Head of caudate nucleus (tissue), 42 donors: ENCODE measurements at regions not wholly inside any gene's neighbourhood (a gene's known extent, or its start where the extent isn't known, plus 50 kb on each side); places are given as distances from the start of the nearest gene placed in this dataset.

ENCODE experiments used
- DNase-seq, 42 donors: peaks; one replicate each; pipeline versions ENCODE4 v3.0.0 to v3.0.0-alpha.2; 2020 to 2021; ENCODE audit warnings: mixed read lengths in 7 of 42
- intact Hi-C: fragments of 100-400 bp; cut with DNase I; formaldehyde crosslinking; loops from one replicate; pipeline ENCODE4 v1.15.0; 2022

DNA sequence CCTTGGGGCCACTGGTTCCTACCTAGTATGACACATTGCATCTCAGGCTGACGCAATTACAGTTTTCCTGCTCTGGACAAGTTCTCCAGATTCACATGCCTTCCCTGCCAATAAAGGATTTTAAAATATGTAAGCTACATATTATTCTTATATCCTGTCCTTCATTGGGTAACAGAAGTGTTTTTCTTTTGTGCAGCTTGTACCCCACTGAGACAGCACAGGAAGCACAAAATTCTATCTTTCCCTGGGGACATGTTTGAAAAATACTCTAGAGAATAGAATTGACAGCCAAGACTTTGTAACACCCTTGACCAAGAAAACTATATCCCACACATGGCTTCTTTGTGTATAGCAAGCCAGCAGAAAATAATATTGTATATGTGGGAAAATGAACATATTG, 456.8 kb downstream of the MAFB start:
- intact Hi-C loops = no loop called here
- no peak for DNase-seq

DNA sequence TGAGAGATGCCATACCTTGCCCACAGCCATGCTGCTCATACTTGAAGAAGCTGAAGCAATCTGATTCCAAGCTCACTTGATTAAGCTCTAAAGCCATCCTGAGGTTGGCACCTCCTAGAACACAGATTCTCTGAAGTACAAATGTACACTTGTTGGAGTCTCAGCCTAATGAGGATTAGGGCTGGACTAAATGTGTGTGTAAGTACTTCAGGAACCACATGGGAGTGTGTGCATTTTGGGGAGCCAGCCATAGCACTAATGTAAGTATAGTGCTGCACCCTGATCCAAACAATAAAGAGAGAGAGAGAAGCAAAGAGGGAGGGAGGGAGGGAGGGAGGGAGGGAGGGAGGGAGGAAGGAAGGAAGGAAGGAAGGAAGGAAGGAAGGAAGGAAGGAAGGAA, 458.6 kb downstream of the MAFB start:
- intact Hi-C loops = no loop called here

DNA sequence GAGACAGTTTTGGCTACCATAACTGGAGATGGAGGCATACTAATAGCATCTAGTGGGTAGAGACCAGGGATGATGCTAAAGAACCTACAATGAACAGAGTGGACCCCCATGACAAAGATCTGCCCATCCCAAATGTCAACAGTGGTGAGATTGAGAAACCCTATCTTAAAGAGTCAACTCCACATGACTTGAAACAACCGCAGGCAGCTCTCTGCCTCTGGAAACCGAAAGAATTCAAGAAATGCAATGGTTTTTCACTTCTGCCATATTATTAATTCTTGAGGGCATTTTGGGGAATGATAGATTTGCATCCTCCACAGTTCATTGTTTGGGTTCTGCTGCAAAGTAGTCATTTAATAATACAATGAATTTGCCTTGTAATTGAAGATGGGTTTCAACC, 463.4 kb downstream of the MAFB start:
- no peak for DNase-seq

More for the DNA sequence above, 458.6 kb downstream of the MAFB start:
- DNase-seq = no peak

DNA sequence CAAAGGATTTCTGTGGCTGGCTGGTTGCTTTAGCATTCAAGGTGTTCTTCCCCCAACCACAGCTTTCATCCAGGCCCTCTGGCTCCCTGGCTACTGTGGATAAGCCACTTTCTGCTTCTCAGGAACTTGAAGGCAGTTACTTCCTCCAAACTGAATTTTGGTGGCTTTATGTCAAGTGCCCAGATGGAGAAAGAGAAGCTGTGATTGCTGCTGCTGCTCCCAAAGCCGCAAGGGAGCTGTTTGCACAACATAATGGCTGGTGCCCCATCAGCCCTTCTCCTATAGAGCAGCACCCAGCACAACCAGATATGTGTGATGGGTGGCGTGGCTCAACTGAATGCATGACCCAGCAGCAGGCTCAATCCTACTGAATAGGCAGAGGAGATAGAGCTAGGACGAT, 465.2 kb downstream of the MAFB start:
- DNase-seq = peak in 3 of 42 donors; percentile 3 to 38 (median 6)

More for the DNA sequence above, 463.4 kb downstream of the MAFB start:
- intact Hi-C loops = no loop called here

DNA sequence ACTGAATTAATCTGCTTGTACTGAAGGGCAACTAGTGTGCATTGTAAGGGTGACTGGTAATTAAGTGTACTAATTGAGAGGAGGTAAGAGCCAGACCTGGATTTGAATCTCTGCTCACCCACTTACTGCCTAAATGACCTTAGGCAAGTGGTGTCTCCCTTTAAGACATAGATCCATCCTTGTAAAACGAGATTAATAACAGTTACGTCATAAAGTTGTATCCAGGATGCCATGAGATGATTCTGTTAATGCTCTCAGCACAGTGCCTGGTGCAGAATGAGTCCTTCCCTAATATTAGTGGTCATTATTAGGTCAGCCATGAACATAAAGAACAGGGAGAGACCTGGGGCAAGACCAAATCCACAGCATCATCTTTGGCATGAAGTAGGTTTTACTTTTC, 470.1 kb downstream of the MAFB start:
- DNase-seq = no peak
- intact Hi-C loops = no loop called here

More for the DNA sequence above, 465.2 kb downstream of the MAFB start:
- intact Hi-C loops = no loop called here

DNA sequence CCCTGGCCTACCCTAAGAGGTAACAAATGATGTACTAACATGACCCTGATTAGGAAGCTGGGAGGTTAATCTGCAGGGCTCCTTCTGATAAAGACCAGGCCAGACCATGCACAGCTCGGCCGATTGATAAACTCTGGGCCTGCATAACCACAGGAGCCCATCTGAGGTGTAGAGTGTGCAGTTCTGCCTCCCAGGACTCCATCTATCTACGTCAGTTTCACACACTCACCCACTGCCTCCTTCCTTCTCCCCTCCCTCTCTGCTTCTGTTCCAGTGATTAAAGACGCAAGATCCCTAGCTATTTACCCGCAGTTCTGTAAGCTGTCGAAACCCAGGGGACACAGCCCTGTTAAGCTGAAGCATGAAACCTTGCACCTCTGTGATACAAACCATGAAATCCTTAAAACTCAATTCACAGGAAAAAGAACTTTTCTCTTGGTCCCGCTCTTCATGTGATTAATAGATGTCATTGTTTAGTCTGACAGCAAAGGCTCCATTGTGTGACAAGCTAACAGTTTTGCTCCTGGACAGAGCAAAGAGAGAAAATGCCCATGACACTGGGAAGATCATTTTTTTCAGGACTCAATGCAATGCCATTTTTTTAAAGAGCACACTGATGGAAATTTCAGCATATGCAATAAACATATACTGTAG, 470.6 kb downstream of the MAFB start:
- DNase-seq = peak in 6 of 42 donors; percentile 5 to 42 (median 30)

DNA sequence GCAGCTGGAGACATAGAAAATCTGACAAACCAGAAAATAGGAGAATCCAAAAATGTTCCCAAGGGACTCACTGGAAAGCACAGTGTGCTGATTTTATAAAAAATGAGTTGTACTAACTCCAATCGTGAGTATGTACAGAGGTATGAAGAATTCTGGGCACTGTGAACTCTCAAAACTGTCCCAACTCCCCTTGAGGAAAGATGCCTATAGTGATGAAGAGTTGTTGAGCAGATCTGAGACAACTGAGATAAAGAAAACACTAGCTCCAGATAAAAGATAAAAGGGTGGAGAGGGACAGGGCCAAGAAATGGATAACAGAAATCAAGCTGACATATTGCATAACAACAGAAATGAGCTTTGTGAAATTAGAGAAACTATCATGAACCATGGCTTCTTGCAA, 481.4 kb downstream of the MAFB start:
- no peak for DNase-seq
- intact Hi-C loops = no loop called here

More for the DNA sequence above, 470.6 kb downstream of the MAFB start:
- intact Hi-C loops = no loop called here

DNA sequence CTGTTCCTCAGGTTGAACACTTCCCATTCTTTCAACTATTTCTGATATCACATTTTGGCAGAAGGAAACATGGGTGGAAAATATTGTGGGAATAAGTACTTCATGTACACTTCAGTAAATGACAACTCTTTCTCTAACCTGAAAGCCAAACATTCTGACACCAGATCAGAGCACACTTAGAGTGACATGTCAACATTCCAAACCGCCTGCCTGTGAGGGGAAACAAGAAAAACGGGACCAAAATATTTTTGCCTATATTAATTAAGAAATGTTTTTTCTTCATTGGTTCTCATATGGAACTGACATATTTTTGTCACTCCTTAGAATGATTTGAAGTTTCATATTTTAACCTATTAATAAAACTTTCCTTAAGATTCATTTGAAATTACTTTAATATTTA, 483.1 kb downstream of the MAFB start:
- intact Hi-C loops = no loop called here
- no peak for DNase-seq

DNA sequence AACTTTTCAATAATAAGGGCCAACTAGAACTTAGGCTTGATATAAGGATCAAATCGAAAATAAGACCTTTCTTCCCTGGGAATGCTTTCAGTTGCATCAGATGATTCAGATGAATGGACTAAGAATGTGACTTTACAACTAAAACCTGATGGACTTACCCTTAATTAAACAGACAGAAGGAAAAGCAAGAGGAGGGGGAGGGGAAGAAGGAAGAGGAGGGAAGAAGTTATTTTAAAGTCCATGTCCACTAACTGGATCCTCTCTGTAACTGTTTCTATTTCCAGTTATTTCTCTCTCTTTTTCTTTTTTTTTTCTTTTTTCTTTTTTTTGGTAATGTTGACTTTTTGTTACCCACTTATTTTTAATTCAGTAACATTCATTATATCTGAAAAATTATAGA, 486.0 kb downstream of the MAFB start:
- intact Hi-C loops = no loop called here
- DNase-seq = no peak

DNA sequence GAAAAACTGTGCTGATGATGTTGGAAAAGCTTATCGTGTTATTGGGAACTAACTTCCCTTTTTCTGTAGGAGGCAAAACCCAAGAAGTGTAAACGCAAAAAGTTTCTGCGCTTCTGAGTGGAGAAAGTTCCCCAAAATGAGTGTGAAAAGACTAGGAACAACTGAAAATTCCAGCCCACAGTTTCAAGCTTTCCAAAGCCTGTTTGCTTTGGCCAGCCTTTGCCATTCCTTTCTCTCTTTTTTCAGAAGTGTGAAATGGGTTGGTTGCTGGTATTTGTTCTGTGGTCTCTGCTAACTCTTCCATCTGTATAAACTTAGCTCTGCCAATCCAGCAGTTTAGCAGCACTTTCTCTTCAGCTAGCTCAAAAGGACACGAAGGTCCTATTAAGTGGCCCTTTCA, 491.3 kb downstream of the MAFB start:
- intact Hi-C loops = no loop called here
- no peak for DNase-seq

DNA sequence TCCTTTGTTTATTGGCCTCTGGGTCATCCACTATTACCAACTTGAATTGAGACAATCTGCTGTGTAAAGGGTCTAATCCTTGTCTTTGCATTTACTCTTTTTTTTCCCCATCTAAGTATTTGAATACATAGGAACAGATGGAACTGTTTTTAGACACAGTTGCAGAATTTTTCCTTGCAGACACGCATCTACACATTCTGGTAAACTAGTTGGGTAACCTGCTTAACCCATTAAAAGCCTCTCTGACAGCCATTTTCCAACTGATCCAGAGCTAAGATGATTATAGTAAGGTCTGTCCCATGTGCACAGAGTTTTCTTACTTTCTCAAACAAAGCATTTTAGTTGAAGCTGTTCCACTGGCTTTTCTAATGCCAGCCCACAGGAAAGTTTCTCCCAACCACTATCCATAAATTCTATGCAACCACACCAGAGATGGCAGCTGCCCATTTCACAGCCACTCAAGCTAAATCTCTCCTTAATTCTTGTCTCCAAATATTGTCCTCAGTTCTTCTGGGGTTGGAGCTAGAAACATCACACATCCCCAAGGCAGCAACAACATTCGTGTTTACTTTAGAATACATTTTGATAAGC, 492.1 kb downstream of the MAFB start:
- intact Hi-C loops = no loop called here
- DNase-seq = no peak

DNA sequence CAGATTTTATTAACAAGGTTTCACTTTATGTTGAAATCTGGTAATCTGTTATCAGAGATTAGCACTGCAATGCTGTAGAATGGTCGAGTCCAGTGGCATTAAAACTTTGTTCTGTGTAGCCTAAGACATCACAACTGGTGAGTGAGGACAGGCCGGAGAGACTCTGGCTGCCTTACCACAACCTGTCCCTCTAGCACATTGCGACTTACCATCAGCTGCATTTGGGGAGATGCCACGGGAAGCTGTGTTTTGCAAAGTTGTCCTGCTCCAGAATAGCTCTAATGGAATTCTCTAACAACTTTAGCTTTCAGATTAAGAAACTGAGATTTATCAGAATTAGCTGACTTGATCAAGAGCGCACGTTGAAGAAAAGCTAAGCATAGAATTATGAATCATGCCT, 493.3 kb downstream of the MAFB start:
- DNase-seq = no peak
- intact Hi-C loops = no loop called here

DNA sequence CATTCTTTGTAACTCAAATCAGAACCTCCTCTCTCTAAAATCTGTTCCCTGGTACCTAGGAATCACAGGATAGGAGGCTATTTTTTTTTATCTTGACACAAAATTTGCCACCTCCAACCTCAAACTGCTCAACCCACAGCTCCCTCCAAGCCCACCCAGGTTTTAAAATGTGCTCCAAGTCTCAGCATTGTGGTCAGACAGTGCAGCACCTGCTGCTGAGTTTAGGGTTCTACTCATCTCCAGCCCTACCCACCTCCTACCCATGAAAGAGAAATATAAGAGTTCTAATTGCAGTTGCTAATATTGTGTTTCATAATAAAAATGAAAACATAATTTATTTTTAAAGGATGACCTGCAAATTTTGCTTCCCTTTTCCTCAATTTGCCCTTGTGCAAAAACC, 496.5 kb downstream of the MAFB start:
- DNase-seq = no peak
- intact Hi-C loops = no loop called here

DNA sequence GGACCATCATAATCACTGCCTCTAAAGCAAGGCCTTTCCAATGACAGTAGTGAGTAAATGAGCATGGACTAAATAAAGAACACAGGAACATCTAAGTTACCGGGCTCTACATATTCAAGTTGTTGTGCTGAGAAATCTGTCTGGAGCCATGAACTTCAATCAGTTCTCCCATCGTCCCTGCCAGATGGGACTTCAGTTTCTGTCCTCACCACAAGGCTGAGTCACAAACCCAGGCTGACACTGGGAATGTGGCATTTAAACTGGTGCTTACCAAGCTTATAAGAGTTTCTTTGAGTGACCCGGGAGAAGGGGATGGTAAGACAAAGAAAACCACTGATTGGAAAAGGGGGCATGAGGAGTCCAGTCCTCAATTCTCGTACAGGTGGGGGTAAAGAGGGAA, 497.0 kb downstream of the MAFB start:
- intact Hi-C loops = no loop called here
- no peak for DNase-seq

DNA sequence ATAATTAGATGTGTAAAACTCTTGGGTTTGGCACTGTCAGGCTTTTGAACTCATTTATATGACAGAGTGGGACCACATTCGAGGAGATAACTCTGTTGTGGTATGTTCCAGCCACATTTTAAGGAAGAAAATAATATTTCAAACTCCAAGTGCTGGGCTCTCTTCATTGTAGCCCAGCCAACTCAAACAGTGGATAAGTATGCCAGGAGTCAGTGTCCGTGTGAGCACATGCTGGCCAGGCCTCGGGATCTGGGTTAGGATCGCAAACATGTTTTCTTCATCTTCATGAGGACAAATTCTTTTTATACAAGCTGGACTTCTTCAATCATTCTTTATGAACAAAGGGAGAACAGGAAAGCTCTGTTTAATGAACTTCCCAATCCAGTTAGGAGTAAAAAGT, 497.5 kb downstream of the MAFB start:
- intact Hi-C loops = no loop called here
- no peak for DNase-seq

DNA sequence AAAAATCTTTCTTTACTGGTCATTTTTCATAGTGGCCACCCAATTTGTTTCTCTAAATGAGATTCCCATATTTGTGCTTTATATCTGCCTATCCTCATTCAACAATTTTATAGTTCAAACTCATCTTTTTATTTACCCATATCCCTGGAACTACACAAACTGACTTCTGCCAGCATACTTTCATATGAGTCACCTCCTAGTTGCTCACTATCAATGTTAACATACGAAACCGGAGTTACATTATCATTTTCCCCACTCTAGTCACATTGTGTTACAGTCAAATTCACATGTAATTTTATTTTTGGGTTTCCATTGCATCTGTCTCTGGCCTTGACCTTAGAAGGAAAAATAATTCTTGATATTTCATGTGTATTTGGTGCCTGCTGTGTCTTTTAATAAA, 499.4 kb downstream of the MAFB start:
- no peak for DNase-seq
- intact Hi-C loops = no loop called here

DNA sequence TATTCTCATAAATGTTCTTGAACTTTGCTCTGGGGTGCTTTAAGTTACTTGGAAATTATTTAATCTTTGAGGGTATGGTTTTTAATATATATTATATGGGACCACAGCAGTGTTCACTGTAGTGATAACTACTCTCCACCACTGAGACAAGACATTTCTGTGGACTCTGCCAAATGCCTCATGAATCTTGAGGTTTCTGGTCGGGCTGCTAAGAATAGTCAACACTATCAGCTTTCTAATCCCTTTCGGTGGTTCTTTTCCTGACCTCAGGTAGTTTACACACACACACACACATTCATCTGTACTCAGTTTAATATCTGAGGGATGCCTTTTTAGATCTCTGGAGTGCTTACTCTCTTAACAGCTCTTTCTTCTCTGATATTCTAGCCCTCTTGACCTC, 500.7 kb downstream of the MAFB start:
- intact Hi-C loops = no loop called here

DNA sequence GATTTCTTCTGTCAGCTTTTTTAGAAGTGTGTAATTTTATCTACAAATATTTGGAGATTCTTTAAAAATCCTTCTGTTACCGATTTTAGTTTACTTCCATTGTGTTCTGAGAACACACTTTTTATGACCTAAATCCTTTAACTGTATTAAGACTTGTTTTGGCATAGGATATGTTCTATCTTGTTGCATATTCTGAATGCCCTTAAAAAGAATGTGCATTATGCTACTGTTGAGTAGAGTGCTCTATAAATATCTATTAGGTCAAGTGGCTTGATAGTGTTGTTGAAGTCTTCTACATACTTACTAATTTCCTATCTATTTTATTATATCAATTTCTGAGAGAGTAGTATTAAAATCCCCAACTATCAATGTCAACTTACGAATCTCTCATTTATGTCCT, 502.2 kb downstream of the MAFB start:
- no peak for DNase-seq
- intact Hi-C loops = no loop called here

More for the DNA sequence above, 500.7 kb downstream of the MAFB start:
- DNase-seq = no peak

DNA sequence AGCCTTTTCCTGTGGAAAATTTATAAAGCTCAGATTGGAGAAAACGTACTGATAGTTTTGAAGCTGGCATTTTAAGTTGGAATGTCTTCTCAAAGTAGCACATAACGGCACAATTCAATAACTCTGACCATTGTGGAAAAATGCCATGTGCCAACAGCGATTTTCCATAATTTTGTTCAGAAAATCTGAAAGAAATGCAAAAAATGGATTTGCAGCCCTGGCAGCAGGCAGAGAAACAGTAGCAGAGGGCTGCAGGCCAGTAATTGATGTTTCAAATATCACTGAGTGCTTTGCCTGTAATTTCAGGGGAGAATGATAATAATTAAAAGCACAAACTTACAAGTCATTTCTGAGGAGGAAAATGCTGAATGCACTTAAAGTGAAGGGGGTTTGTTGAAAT, 507.4 kb downstream of the MAFB start:
- intact Hi-C loops = no loop called here
- no peak for DNase-seq

DNA sequence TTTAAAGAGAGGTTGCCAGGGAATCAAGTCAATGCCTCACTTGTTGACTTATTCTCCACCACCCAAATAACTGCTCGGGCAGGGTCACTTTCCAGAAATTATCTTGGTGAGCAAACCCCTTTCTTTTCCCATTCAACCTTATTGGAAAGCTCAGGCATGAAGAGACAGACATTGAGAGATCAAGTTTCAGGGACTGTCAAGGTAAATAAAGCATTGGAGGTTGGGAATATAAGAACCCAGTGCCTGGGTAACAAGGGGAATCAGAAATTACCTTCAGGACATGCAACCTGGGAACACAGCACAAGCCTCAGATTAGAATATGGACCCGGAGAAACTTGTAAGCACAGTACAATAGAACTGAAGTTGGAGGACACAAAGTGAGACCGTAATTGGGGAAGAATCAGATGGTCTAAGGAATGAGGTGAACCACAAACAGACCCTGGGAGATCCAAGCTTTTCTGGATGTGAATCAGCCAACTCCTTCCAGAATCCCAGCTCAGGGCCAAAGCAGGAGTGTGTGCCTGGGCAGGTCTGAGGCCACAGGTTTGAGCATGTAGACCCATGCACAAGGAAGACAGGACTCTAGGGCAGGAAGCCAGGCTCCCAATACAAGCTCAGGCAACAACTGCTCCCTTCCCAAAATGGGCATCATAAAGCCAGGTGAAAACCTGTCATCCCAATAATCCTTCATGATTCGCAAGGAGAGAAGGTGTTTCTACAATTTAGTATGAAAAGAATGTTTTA, 512.8 kb downstream of the MAFB start:
- intact Hi-C loops = no loop called here

DNA sequence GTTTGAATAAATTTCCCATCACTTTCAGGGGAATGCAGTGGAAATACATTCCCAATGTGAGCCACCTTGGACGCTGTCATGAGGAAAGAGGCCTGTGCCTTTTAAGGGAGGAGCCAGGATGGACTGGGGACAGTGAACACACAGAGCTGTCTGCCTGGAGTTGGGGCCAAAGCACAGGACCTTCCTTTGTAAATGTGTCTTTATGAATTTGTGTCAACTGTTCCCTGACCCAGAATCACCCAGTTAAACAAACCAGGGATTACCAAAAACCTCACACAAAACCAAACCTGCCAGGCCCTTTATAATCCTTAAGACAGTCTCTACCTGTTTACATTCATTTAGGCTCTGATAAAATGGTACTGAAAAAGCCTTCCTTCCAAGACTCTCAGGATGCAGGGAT, 513.7 kb downstream of the MAFB start:
- intact Hi-C loops = no loop called here
- DNase-seq = no peak

More for the DNA sequence above, 512.8 kb downstream of the MAFB start:
- no peak for DNase-seq
